ENCODE measurements at regions not wholly inside any gene's neighbourhood (a gene's known extent, or its start where the extent isn't known, plus 50 kb on each side); places are given as distances from the start of the nearest gene placed in this dataset.

DNA sequence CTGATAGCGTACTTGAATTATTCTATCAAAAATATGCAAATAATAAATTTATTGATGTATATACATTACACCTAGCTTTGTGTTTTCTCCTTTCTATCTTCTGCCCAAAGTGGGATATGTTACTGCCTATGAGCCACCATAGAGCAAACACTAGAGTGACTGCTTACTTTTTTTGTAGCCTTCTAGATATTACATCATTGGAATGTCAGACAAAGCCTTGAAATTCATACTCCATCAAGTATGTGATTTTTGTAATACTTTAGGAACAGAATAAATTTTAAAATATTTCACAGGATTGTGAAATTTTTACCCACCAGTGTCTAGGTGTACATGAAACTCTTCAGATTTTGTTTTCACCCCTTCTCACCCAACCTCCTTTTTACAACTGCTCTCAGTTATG, 787.6 kb downstream of the USP25 start:
- no peak overlapping the region for H3K18ac ChIP-seq (ENCODE audit: low read length)
- H3K23ac ChIP-seq (ENCODE audit: low read length) = no peak overlapping the region
- H3K4me2 ChIP-seq (ENCODE audit: low read length) = no peak overlapping the region
- no peak overlapping the region for H3K27ac ChIP-seq (ENCODE audit: low read depth, low read length)
- no peak overlapping the region for H3K4ac ChIP-seq (ENCODE audit: low read depth, low read length)
- no peak overlapping the region for H2BK120ac ChIP-seq (ENCODE audit: insufficient read depth, low read length, poor library complexity)
- no peak overlapping the region for H2BK12ac ChIP-seq (ENCODE audit: low read length)
- no peak overlapping the region for H4K8ac ChIP-seq (ENCODE audit: low read depth, low read length)
- no peaks in the 10 kb centered on the region for H3K27me3 ChIP-seq (ENCODE audit: insufficient read depth, low read length)
- no peak overlapping the region for H2AFZ ChIP-seq (ENCODE audit: insufficient read depth, low read length, poor library complexity)
- no peak overlapping the region for H2AK5ac ChIP-seq (ENCODE audit: low read length)
- H3K79me1 ChIP-seq (ENCODE audit: low read length) = no peaks in the 10 kb centered on the region
- no peaks in the 10 kb centered on the region for H3K36me3 ChIP-seq (ENCODE audit: control insufficient read depth in 1 of 2, insufficient read depth in 2 of 2, low read length in 2 of 2)
- DNase-seq = peak in 1 of 2 donors; percentile 18
- H4K91ac ChIP-seq (ENCODE audit: low read depth, low read length) = no peak overlapping the region
- no peaks in the 10 kb centered on the region for H3K4me1 ChIP-seq (ENCODE audit: control insufficient read depth in 1 of 2, insufficient read depth in 2 of 2, low read length in 2 of 2)
- no peak overlapping the region for H4K12ac ChIP-seq (ENCODE audit: low read depth, low read length)
- no peak overlapping the region for H2BK5ac ChIP-seq (ENCODE audit: low read depth, low read length, poor library complexity)
- H3K9me3 ChIP-seq (ENCODE audit: insufficient read depth, low read depth, low read length) = no peaks in the 10 kb centered on the region
- no peaks in the 10 kb centered on the region for H3K79me2 ChIP-seq (ENCODE audit: control insufficient read depth, insufficient read depth, low read length, poor library complexity)
- no peak overlapping the region for H3K9ac ChIP-seq (ENCODE audit: low read length)
- no peak overlapping the region for H3K14ac ChIP-seq (ENCODE audit: low read length)
- H3K4me3 ChIP-seq (ENCODE audit: low read depth, low read length) = no peak overlapping the region
- WGBS (ENCODE audit: extremely low coverage, insufficient coverage, insufficient read length) = no CpG with 5 or more reads among the region's 1 CpG

DNA sequence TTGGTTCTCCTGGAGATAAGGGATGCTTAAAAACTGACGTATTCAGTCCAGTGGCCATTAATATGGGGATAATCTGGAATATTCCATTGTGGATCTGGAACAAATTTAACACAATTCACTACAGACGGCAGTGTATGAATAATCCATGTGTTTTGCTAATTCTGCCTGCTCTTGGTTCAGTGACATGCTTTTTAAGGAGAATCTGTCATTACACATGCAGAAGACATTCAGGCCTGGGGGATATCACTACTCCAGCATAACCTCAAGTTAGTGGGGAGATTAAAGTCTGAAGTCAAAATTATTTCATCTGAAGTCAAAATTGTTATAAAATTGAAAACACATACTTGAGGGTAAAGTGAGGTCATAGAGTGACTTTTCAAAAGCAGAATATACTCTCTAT, 789.3 kb downstream of the USP25 start:
- Histone ChIP-seq H3K79me2 (ENCODE audit: control insufficient read depth, insufficient read depth, low read length, poor library complexity) (no peaks in the 10 kb centered on the region), H3K9me3 (ENCODE audit: insufficient read depth, low read depth, low read length) (no peaks in the 10 kb centered on the region), H2AFZ (ENCODE audit: insufficient read depth, low read length, poor library complexity) (no peak overlapping the region), H4K91ac (ENCODE audit: low read depth, low read length) (no peak overlapping the region), H2BK12ac (ENCODE audit: low read length) (no peak overlapping the region), H3K27ac (ENCODE audit: low read depth, low read length) (no peak overlapping the region), H3K14ac (ENCODE audit: low read length) (no peak overlapping the region), H3K4me2 (ENCODE audit: low read length) (no peak overlapping the region), H4K8ac (ENCODE audit: low read depth, low read length) (no peak overlapping the region), H2AK5ac (ENCODE audit: low read length) (no peak overlapping the region), H3K18ac (ENCODE audit: low read length) (no peak overlapping the region), H3K4ac (ENCODE audit: low read depth, low read length) (no peak overlapping the region), H2BK120ac (ENCODE audit: insufficient read depth, low read length, poor library complexity) (no peak overlapping the region), H3K79me1 (ENCODE audit: low read length) (no peaks in the 10 kb centered on the region), H3K23ac (ENCODE audit: low read length) (no peak overlapping the region), H4K12ac (ENCODE audit: low read depth, low read length) (no peak overlapping the region), H2BK5ac (ENCODE audit: low read depth, low read length, poor library complexity) (no peak overlapping the region), H3K4me1 (ENCODE audit: control insufficient read depth in 1 of 2, insufficient read depth in 2 of 2, low read length in 2 of 2) (no peaks in the 10 kb centered on the region), H3K4me3 (ENCODE audit: low read depth, low read length) (no peak overlapping the region), H3K36me3 (ENCODE audit: control insufficient read depth in 1 of 2, insufficient read depth in 2 of 2, low read length in 2 of 2) (no peaks in the 10 kb centered on the region), H3K9ac (ENCODE audit: low read length) (no peak overlapping the region), H3K27me3 (ENCODE audit: insufficient read depth, low read length) (no peaks in the 10 kb centered on the region)
- no peak for DNase-seq
- no CpG with 5 or more reads among the region's 2 CpGs for WGBS (ENCODE audit: extremely low coverage, insufficient coverage, insufficient read length)

DNA sequence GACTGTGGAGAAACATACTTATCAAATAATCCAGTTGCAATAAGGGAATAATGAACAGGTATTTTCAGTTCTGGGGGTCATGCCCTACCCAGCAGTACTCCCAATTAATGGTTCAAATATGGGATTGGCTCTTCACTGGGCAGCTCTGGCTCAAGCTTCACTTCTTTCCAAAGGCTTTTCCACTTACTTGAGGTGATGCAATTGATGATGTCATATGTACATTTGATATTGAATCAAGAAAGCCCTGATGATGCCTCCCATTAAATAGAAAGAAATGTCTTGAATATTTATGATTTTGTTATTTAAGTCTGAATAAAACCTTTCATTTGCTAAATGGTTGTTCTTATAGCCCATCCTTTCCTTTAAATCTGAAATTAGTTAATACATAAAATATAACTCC, 789.9 kb downstream of the USP25 start:
- Histone ChIP-seq H3K27ac (ENCODE audit: low read depth, low read length) (no peak overlapping the region), H3K4ac (ENCODE audit: low read depth, low read length) (no peak overlapping the region), H2BK120ac (ENCODE audit: insufficient read depth, low read length, poor library complexity) (no peak overlapping the region), H3K9ac (ENCODE audit: low read length) (no peak overlapping the region), H2BK12ac (ENCODE audit: low read length) (no peak overlapping the region), H3K4me1 (ENCODE audit: control insufficient read depth in 1 of 2, insufficient read depth in 2 of 2, low read length in 2 of 2) (no peaks in the 10 kb centered on the region), H3K4me3 (ENCODE audit: low read depth, low read length) (no peak overlapping the region), H3K79me1 (ENCODE audit: low read length) (no peaks in the 10 kb centered on the region), H4K8ac (ENCODE audit: low read depth, low read length) (no peak overlapping the region), H4K12ac (ENCODE audit: low read depth, low read length) (no peak overlapping the region), H3K23ac (ENCODE audit: low read length) (no peak overlapping the region), H3K9me3 (ENCODE audit: insufficient read depth, low read depth, low read length) (no peaks in the 10 kb centered on the region), H3K27me3 (ENCODE audit: insufficient read depth, low read length) (no peaks in the 10 kb centered on the region), H3K18ac (ENCODE audit: low read length) (no peak overlapping the region), H2BK5ac (ENCODE audit: low read depth, low read length, poor library complexity) (no peak overlapping the region), H4K91ac (ENCODE audit: low read depth, low read length) (no peak overlapping the region), H3K4me2 (ENCODE audit: low read length) (no peak overlapping the region), H3K36me3 (ENCODE audit: control insufficient read depth in 1 of 2, insufficient read depth in 2 of 2, low read length in 2 of 2) (no peaks in the 10 kb centered on the region), H2AFZ (ENCODE audit: insufficient read depth, low read length, poor library complexity) (no peak overlapping the region), H3K79me2 (ENCODE audit: control insufficient read depth, insufficient read depth, low read length, poor library complexity) (no peaks in the 10 kb centered on the region), H2AK5ac (ENCODE audit: low read length) (no peak overlapping the region), H3K14ac (ENCODE audit: low read length) (no peak overlapping the region)
- DNase-seq = no peak

DNA sequence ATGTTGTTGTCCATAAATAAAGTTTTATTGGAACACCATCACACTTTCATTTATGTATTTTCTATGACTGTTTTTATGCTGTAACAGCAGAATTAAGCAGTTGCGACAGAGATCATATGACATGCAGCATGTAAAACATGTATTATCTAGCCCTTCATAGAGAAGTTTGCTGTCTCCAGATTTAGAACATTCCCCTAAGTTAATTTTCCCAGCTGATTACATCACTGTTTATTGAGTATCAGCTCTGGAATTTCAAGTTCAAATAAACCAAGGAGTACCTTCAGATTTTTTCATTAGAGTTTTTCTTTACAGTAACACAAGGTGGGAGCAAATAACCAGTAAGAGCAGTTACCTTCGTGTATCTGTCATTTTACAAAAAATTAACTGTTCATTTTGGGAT, 792.8 kb downstream of the USP25 start:
- Histone ChIP-seq H3K79me1 (ENCODE audit: low read length) (no peaks in the 10 kb centered on the region), H4K12ac (ENCODE audit: low read depth, low read length) (no peak overlapping the region), H3K14ac (ENCODE audit: low read length) (no peak overlapping the region), H3K18ac (ENCODE audit: low read length) (no peak overlapping the region), H3K36me3 (ENCODE audit: control insufficient read depth in 1 of 2, insufficient read depth in 2 of 2, low read length in 2 of 2) (no peaks in the 10 kb centered on the region), H4K8ac (ENCODE audit: low read depth, low read length) (no peak overlapping the region), H2AK5ac (ENCODE audit: low read length) (no peak overlapping the region), H2BK5ac (ENCODE audit: low read depth, low read length, poor library complexity) (no peak overlapping the region), H3K27me3 (ENCODE audit: insufficient read depth, low read length) (no peaks in the 10 kb centered on the region), H3K4me1 (ENCODE audit: control insufficient read depth in 1 of 2, insufficient read depth in 2 of 2, low read length in 2 of 2) (no peaks in the 10 kb centered on the region), H2BK120ac (ENCODE audit: insufficient read depth, low read length, poor library complexity) (no peak overlapping the region), H3K4ac (ENCODE audit: low read depth, low read length) (no peak overlapping the region), H3K79me2 (ENCODE audit: control insufficient read depth, insufficient read depth, low read length, poor library complexity) (no peaks in the 10 kb centered on the region), H3K27ac (ENCODE audit: low read depth, low read length) (no peak overlapping the region), H3K4me2 (ENCODE audit: low read length) (no peak overlapping the region), H3K4me3 (ENCODE audit: low read depth, low read length) (no peak overlapping the region), H3K9me3 (ENCODE audit: insufficient read depth, low read depth, low read length) (no peaks in the 10 kb centered on the region), H4K91ac (ENCODE audit: low read depth, low read length) (no peak overlapping the region), H3K9ac (ENCODE audit: low read length) (no peak overlapping the region), H3K23ac (ENCODE audit: low read length) (no peak overlapping the region), H2BK12ac (ENCODE audit: low read length) (no peak overlapping the region), H2AFZ (ENCODE audit: insufficient read depth, low read length, poor library complexity) (no peak overlapping the region)
- no peak for DNase-seq
- no CpG with 5 or more reads among the region's 2 CpGs for WGBS (ENCODE audit: extremely low coverage, insufficient coverage, insufficient read length)

DNA sequence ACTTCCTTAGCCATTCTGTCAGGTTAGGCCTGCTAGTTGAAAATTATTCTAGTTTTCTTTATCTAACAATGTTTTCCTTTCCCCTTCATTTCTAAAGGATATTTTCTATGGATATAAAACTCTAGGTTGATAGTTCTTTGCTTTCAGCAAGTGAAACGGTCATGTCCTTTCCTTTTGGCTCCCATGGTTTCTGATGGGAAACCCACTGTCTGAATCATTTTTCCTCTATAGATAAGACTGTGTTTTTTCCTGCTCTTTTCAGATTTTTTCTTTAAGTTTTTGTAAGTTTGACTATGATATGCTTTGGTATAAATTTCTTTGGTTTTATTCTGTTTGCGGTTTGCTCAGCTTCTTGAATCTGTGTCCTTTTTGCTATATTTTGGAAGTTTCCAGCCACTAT, 800.9 kb downstream of the USP25 start:
- Histone ChIP-seq H2AK5ac (ENCODE audit: low read length) (no peak overlapping the region), H3K9me3 (ENCODE audit: insufficient read depth, low read depth, low read length) (no peaks in the 10 kb centered on the region), H3K4ac (ENCODE audit: low read depth, low read length) (no peak overlapping the region), H3K79me1 (ENCODE audit: low read length) (no peaks in the 10 kb centered on the region), H3K79me2 (ENCODE audit: control insufficient read depth, insufficient read depth, low read length, poor library complexity) (no peaks in the 10 kb centered on the region), H3K4me3 (ENCODE audit: low read depth, low read length) (no peak overlapping the region), H3K14ac (ENCODE audit: low read length) (no peak overlapping the region), H2BK120ac (ENCODE audit: insufficient read depth, low read length, poor library complexity) (no peak overlapping the region), H4K8ac (ENCODE audit: low read depth, low read length) (no peak overlapping the region), H3K4me1 (ENCODE audit: control insufficient read depth in 1 of 2, insufficient read depth in 2 of 2, low read length in 2 of 2) (peaks cover 2% of the 10 kb centered on the region in 2 experiments), H3K27me3 (ENCODE audit: insufficient read depth, low read length) (no peaks in the 10 kb centered on the region), H3K9ac (ENCODE audit: low read length) (no peak overlapping the region), H3K4me2 (ENCODE audit: low read length) (no peak overlapping the region), H3K23ac (ENCODE audit: low read length) (no peak overlapping the region), H4K12ac (ENCODE audit: low read depth, low read length) (no peak overlapping the region), H3K27ac (ENCODE audit: low read depth, low read length) (no peak overlapping the region), H2BK5ac (ENCODE audit: low read depth, low read length, poor library complexity) (no peak overlapping the region), H2AFZ (ENCODE audit: insufficient read depth, low read length, poor library complexity) (no peak overlapping the region), H3K18ac (ENCODE audit: low read length) (no peak overlapping the region), H3K36me3 (ENCODE audit: control insufficient read depth in 1 of 2, insufficient read depth in 2 of 2, low read length in 2 of 2) (no peaks in the 10 kb centered on the region), H4K91ac (ENCODE audit: low read depth, low read length) (no peak overlapping the region), H2BK12ac (ENCODE audit: low read length) (no peak overlapping the region)
- WGBS (ENCODE audit: extremely low coverage, insufficient coverage, insufficient read length) = no CpG with 5 or more reads among the region's 2 CpGs
- no peak for DNase-seq
